HL-60 (cell line): ENCODE measurements at regions not wholly inside any gene's neighbourhood (a gene's known extent, or its start where the extent isn't known, plus 50 kb on each side); places are given as distances from the start of the nearest gene placed in this dataset.
"Not testable (repeated sequence)": the region's sequence is repeated elsewhere in the genome, so short reads cannot be mapped to it uniquely, and the experiment has no call there.

Experiments
- POLR2AphosphoS5 ChIP-seq: IDR thresholded peaks from 2 replicates; pipeline ENCODE4 v1.6.1; 2012; ENCODE audit warnings: low read depth
- TF ChIP-seq, protein P1 (sequence below): IDR thresholded peaks from one replicate; pipeline ENCODE4 v1.5.1; 2011; ENCODE audit warnings: low read length, control low read depth, inconsistent platforms; ENCODE audit not compliant: insufficient read depth

DNA sequence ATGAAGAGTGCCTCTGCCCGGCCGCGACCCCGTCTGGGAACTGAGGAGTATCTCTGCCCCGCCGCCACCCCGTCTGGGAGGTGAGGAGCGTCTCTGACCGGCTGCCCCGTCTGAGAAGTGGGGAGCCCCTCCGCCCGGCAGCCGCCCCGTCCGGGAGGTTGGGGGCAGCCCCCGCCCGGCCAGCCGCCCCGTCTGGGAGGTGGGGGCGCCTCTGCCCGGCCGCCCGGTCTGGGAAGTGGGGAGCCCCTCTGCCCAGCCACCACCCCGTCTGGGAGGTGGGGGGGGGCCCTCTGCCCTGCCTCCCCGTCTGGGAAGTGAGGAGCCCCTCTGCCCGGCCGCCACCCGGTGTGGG, 1251.9 kb downstream of the BRINP3 start:
- TF ChIP-seq, protein P1, sequence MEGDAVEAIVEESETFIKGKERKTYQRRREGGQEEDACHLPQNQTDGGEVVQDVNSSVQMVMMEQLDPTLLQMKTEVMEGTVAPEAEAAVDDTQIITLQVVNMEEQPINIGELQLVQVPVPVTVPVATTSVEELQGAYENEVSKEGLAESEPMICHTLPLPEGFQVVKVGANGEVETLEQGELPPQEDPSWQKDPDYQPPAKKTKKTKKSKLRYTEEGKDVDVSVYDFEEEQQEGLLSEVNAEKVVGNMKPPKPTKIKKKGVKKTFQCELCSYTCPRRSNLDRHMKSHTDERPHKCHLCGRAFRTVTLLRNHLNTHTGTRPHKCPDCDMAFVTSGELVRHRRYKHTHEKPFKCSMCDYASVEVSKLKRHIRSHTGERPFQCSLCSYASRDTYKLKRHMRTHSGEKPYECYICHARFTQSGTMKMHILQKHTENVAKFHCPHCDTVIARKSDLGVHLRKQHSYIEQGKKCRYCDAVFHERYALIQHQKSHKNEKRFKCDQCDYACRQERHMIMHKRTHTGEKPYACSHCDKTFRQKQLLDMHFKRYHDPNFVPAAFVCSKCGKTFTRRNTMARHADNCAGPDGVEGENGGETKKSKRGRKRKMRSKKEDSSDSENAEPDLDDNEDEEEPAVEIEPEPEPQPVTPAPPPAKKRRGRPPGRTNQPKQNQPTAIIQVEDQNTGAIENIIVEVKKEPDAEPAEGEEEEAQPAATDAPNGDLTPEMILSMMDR: not testable (repeated sequence)
- not testable (repeated sequence) for TF ChIP-seq POLR2AphosphoS5
